Esophagus squamous epithelium (tissue), 4 donors: ENCODE measurements at regions not wholly inside any gene's neighbourhood (a gene's known extent, or its start where the extent isn't known, plus 50 kb on each side); places are given as distances from the start of the nearest gene placed in this dataset.

Experiments used
- CTCF ChIP-seq, 6 experiments: fragments of 450-650 bp in 4 of 6; fragments of 200-600 bp in 2 of 6; sonication (generic) in 2 of 6; IDR thresholded peaks; one replicate each; pipeline ENCODE4 v1.5.1; 2016 to 2019; ENCODE audit warnings: antibody characterized with exemption in 6 of 6, mild to moderate bottlenecking in 4 of 6, moderate library complexity in 4 of 6
- POLR2A ChIP-seq, 4 donors: fragments of 450-650 bp; IDR thresholded peaks; one replicate each; pipeline ENCODE4 v1.6.1; 2017; ENCODE audit warnings: antibody characterized with exemption in 4 of 4, mild to moderate bottlenecking in 4 of 4, moderate library complexity in 3 of 4

DNA sequence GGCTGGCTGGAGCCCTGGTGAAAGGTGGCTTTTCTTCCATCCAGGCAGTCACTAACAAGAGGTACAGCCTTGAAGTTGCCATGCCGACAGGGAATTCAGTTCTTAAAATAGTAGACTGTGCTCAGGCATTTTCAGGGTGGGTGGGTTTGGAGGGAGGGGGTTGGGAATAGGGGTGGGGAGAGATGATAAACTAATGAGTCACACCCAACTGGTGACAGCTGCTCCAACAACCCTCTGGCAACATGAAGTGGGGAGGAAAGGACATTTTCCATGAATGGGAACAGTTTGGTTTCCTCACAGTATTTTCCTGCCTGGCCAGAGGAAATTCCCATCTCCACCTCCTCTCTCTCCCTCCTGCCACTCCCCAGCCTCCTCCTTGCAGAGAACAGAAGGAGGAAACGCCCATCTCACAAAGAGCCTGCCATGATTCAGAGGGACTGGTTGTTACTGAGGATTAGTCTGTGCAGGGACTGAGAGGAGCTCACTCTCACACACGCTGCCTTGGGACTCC lies 113.0 kb upstream of the SLC1A4 start:
- TF ChIP-seq CTCF (IDR thresholded peaks at IDR 0.05) (no peak), POLR2A (IDR thresholded peaks at IDR 0.05) (no peak)
